ENCODE measurements at regions not wholly inside any gene's neighbourhood (a gene's known extent, or its start where the extent isn't known, plus 50 kb on each side); places are given as distances from the start of the nearest gene placed in this dataset.

- H3K4me1 ChIP-seq: no peaks in the 10 kb centered on the region
- H3K36me3 ChIP-seq: no peaks in the 10 kb centered on the region
- no peak for TF ChIP-seq EP300 (IDR thresholded peaks at IDR 0.05)
- no peak for TF ChIP-seq CTCF (IDR thresholded peaks at IDR 0.05)
- no peak for TF ChIP-seq POLR2A (IDR thresholded peaks at IDR 0.05)
- no peak for TF ChIP-seq POLR2AphosphoS5 (IDR thresholded peaks at IDR 0.05)
- no peak for DNase-seq (ENCODE audit: low spot score in 2 of 2)
- H3K9me3 ChIP-seq: no peaks in the 10 kb centered on the region
- no peak overlapping the region for H3K4me3 ChIP-seq
- H3K27ac ChIP-seq: no peak overlapping the region
- H3K27me3 ChIP-seq: no peaks in the 10 kb centered on the region
Observed at GRCh38 chr1:195828325-195828724, 779.9 kb downstream of the KCNT2 start.

- Histone ChIP-seq H3K36me3 (no peaks in the 10 kb centered on the region), H3K4me1 (no peaks in the 10 kb centered on the region), H3K9me3 (peaks cover 7% of the 10 kb centered on the region), H3K27ac (no peak overlapping the region), H3K4me3 (no peak overlapping the region), H3K27me3 (no peaks in the 10 kb centered on the region)
- no peak for DNase-seq (ENCODE audit: low spot score in 2 of 2)
- TF ChIP-seq EP300 (IDR thresholded peaks at IDR 0.05): no peak
- TF ChIP-seq POLR2A (IDR thresholded peaks at IDR 0.05): no peak
- no peak for TF ChIP-seq POLR2AphosphoS5 (IDR thresholded peaks at IDR 0.05)
- no peak for TF ChIP-seq CTCF (IDR thresholded peaks at IDR 0.05)
- WGBS: 91% methylated on average over 3 of the region's 3 CpGs
Observed at GRCh38 chr1:195820925-195821324, 787.3 kb downstream of the KCNT2 start.

- Histone ChIP-seq H3K36me3 (no peaks in the 10 kb centered on the region), H3K27me3 (no peaks in the 10 kb centered on the region), H3K4me1 (no peaks in the 10 kb centered on the region), H3K27ac (no peak overlapping the region), H3K9me3 (no peaks in the 10 kb centered on the region), H3K4me3 (no peak overlapping the region)
- TF ChIP-seq CTCF (IDR thresholded peaks at IDR 0.05) (no peak), POLR2A (IDR thresholded peaks at IDR 0.05) (no peak), POLR2AphosphoS5 (IDR thresholded peaks at IDR 0.05) (no peak), EP300 (IDR thresholded peaks at IDR 0.05) (no peak)
- DNase-seq (ENCODE audit: low spot score in 2 of 2): no peak
- 79% methylated on average over 2 of the region's 2 CpGs for WGBS
Observed at GRCh38 chr1:195806060-195806459, 802.2 kb downstream of the KCNT2 start.

GRCh38 chr1:195804547-195804946 lies 803.7 kb downstream of the KCNT2 start:
- Histone ChIP-seq H3K27ac (no peak overlapping the region), H3K4me1 (no peaks in the 10 kb centered on the region), H3K9me3 (no peaks in the 10 kb centered on the region), H3K4me3 (no peak overlapping the region), H3K36me3 (no peaks in the 10 kb centered on the region), H3K27me3 (no peaks in the 10 kb centered on the region)
- no peak for TF ChIP-seq POLR2A (IDR thresholded peaks at IDR 0.05)
- TF ChIP-seq POLR2AphosphoS5 (IDR thresholded peaks at IDR 0.05): no peak
- TF ChIP-seq EP300 (IDR thresholded peaks at IDR 0.05): no peak
- TF ChIP-seq CTCF (IDR thresholded peaks at IDR 0.05): no peak
- no peak for DNase-seq (ENCODE audit: low spot score in 2 of 2)

GRCh38 chr1:195799016-195799415 lies 809.2 kb downstream of the KCNT2 start:
- no peak for TF ChIP-seq POLR2A (IDR thresholded peaks at IDR 0.05)
- no peak for TF ChIP-seq EP300 (IDR thresholded peaks at IDR 0.05)
- TF ChIP-seq CTCF (IDR thresholded peaks at IDR 0.05): no peak
- no peak for TF ChIP-seq POLR2AphosphoS5 (IDR thresholded peaks at IDR 0.05)
- no peak overlapping the region for H3K4me3 ChIP-seq
- H3K9me3 ChIP-seq: no peaks in the 10 kb centered on the region
- 90% methylated on average over 4 of the region's 4 CpGs for WGBS
- H3K4me1 ChIP-seq: no peaks in the 10 kb centered on the region
- H3K36me3 ChIP-seq: no peaks in the 10 kb centered on the region
- H3K27me3 ChIP-seq: no peaks in the 10 kb centered on the region
- no peak for DNase-seq (ENCODE audit: low spot score in 2 of 2)
- H3K27ac ChIP-seq: no peak overlapping the region
